ENCODE measurements at regions not wholly inside any gene's neighbourhood (a gene's known extent, or its start where the extent isn't known, plus 50 kb on each side); places are given as distances from the start of the nearest gene placed in this dataset.
"Not testable (repeated sequence)": the region's sequence is repeated elsewhere in the genome, so short reads cannot be mapped to it uniquely, and the experiment has no call there.

DNA sequence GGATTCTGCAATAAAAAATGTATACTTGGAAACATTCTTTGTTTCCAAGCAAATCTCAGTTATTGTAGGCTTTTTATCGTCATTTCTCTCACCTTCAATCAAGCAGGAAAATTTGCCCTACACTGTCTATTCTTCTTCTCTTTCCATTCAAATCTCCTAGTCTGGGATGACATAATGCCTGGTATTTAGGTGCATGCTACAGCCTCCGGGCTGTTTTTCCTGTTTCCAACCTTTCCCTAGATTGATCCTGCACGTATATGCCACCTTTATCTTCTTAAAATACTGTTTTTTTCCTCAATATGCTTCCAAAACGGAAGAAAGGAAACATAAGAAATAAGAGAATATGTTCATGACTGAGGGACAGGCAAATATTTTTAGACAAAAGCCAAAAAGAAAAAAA, 249.1 kb upstream of the UBASH3B start:
- no peak for DNase-seq (ENCODE audit: low read depth)
- TF ChIP-seq, protein P1, sequence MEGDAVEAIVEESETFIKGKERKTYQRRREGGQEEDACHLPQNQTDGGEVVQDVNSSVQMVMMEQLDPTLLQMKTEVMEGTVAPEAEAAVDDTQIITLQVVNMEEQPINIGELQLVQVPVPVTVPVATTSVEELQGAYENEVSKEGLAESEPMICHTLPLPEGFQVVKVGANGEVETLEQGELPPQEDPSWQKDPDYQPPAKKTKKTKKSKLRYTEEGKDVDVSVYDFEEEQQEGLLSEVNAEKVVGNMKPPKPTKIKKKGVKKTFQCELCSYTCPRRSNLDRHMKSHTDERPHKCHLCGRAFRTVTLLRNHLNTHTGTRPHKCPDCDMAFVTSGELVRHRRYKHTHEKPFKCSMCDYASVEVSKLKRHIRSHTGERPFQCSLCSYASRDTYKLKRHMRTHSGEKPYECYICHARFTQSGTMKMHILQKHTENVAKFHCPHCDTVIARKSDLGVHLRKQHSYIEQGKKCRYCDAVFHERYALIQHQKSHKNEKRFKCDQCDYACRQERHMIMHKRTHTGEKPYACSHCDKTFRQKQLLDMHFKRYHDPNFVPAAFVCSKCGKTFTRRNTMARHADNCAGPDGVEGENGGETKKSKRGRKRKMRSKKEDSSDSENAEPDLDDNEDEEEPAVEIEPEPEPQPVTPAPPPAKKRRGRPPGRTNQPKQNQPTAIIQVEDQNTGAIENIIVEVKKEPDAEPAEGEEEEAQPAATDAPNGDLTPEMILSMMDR (conservative IDR thresholded peaks at IDR 0.05; ENCODE audit: control insufficient read depth, insufficient read depth, low read depth, low read length) = no peak

DNA sequence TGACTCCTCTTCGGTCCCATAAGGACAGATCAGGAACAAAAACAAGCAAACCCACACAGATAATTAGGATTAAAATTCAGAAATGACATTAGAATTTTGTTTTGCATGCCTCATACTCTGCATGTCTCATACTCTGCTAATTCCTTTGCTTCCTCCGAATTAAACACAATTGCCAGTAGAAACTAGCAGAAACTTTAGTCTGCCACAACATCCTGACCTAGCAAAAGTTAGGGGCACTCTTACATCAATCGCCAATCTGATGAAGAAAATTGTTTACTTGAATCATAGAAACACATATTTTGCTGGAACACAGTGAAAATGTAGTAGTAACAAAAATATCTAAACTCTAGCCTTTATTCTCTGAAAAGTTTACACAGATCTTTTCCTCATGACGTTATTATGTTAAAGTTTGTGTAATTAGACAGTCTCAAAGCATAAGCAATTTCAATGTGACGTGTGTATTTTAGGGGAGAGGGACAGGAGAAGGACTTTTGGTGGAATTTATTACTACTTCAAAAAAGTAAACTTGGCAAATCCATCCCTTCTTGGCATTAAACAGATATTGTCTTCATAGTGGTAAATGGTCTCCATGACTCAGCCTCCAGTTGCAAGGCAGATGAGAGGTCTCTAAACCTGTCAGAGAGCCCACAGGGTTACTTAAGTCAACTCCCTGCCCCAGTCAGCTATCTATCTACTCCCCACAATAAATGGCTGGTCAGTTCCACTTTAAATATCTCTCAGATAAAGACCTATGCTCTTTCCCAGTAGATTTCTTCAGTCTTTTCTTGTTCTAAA, 249.8 kb upstream of the UBASH3B start:
- peak; percentile 52 for DNase-seq (ENCODE audit: low read depth)
- TF ChIP-seq, protein P1 (conservative IDR thresholded peaks at IDR 0.05; ENCODE audit: control insufficient read depth, insufficient read depth, low read depth, low read length) = no peak
- H3K4me3 ChIP-seq (ENCODE audit: control insufficient read depth, low read depth, low read length) = no peak overlapping the region

More for the DNA sequence above, 249.1 kb upstream of the UBASH3B start:
- no peak overlapping the region for H3K4me3 ChIP-seq (ENCODE audit: control insufficient read depth, low read depth, low read length)

DNA sequence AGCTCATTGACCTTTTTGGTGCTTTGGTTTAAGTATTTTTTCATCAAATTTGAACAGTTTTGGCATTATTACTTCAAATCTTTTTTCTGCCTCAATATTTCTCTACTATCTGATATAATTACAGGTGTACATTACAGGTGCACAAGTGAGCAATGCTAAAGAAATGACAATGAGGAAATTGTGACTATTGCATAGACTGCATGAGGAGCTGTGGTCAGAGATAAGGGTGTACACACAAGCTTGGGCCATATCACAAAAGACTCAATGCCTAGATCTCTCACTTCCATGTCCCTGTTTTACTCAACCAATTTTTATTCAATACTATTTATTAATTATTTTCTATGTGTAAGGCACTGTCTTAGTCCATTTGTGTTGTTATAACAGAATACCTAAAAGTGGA, 251.0 kb upstream of the UBASH3B start:
- TF ChIP-seq, protein P1 (conservative IDR thresholded peaks at IDR 0.05; ENCODE audit: control insufficient read depth, insufficient read depth, low read depth, low read length) = no peak
- no peak overlapping the region for H3K4me3 ChIP-seq (ENCODE audit: control insufficient read depth, low read depth, low read length)
- DNase-seq (ENCODE audit: low read depth) = no peak

DNA sequence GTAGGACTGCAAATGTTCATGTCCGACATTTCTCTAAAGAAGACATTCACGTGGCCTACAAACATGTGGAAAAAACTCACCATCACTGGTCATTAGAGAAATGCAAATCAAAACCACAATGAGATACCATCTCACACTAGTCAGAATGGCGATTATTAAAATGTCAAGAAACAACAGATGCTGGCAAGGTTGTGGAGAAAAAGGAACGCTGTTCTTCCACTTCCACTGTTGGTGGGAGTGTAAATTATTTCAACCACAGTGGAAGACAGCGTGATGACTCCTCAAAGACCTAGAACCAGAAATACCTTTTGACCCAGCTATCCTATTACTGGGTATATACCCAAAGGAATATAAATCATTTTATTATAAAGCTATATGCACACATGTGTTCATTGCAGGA, 253.9 kb upstream of the UBASH3B start:
- DNase-seq (ENCODE audit: low read depth) = not testable (repeated sequence)

DNA sequence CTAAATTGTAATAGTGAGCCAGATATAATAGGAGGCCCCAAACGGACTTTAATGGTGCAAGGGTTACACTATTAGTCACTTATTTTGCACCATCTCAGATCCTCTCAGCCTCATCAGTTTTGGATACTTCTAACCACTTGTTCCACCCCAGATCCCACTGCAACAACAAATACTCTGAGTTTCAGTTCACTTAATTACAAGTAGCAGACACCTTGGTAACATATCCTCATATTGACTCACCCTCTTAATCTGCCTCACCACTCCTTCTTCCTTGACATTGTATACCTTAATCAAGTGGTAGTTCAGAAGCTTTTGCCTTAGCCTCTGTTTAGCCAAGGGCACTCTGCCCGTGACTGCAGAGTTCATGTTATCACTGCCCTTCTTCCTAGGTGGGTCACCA, 256.1 kb upstream of the UBASH3B start:
- no peak overlapping the region for H3K4me3 ChIP-seq (ENCODE audit: control insufficient read depth, low read depth, low read length)
- TF ChIP-seq, protein P1 (conservative IDR thresholded peaks at IDR 0.05; ENCODE audit: control insufficient read depth, insufficient read depth, low read depth, low read length) = no peak

More for the DNA sequence above, 253.9 kb upstream of the UBASH3B start:
- not testable (repeated sequence) for H3K4me3 ChIP-seq (ENCODE audit: control insufficient read depth, low read depth, low read length)

DNA sequence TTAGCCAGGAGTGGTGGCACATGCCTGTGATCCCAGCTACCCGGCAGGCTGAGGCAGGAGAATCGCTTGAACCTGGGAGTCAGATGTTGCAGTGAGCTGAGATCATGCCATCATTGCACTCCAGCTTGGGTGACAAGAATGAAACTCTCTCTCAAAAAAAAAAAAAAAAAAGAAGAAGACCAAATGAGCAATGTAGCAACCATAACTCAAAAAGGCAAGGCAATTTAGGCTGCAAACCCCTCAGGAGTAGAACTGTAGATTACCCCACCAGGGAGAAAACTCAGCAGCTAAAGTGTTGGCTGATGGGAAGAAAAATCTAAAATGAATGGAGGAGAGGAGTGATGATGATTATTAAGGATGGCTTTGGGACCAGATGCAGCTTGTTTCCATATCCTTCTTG, 256.7 kb upstream of the UBASH3B start:
- DNase-seq (ENCODE audit: low read depth) = no peak
- TF ChIP-seq, protein P1 (conservative IDR thresholded peaks at IDR 0.05; ENCODE audit: control insufficient read depth, insufficient read depth, low read depth, low read length) = no peak

More for the DNA sequence above, 256.1 kb upstream of the UBASH3B start:
- no peak for DNase-seq (ENCODE audit: low read depth)

DNA sequence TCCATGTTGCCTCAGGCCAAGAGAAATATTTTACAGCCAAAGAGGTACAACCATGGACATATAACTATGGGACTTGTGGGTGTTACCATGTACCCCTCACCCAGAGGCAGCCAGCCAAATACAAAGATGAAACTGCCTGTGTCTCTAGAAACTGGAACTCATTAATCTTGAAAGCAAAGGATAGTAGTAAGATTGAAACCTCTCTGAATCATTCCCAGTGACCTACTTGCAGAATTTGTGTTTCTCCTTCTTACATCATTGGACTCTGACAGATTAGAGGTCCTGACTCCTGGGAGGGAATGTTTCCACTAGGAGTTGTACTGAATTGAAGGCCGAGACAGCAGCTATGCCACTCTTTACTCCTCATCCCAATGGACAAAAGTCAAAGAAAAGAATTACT, 257.4 kb upstream of the UBASH3B start:
- no peak overlapping the region for H3K4me3 ChIP-seq (ENCODE audit: control insufficient read depth, low read depth, low read length)
- TF ChIP-seq, protein P1 (conservative IDR thresholded peaks at IDR 0.05; ENCODE audit: control insufficient read depth, insufficient read depth, low read depth, low read length) = no peak
- DNase-seq (ENCODE audit: low read depth) = peak; percentile 12

More for the DNA sequence above, 256.7 kb upstream of the UBASH3B start:
- no peak overlapping the region for H3K4me3 ChIP-seq (ENCODE audit: control insufficient read depth, low read depth, low read length)

Data from fibroblast of mammary gland (primary cell).